Activated B cell treated with CpG ODN at 0.5 μM for 24 hours (primary cell): ENCODE measurements at regions not wholly inside any gene's neighbourhood (a gene's known extent, or its start where the extent isn't known, plus 50 kb on each side); places are given as distances from the start of the nearest gene placed in this dataset.

Experiments used
- ATAC-seq: fragments of 200-7000 bp; cut with Tn5 transposase; one replicate; pipeline ENCODE4 v1.10.0; 2021; ENCODE audit warnings: low read depth, mild to moderate bottlenecking, moderate library complexity
- CTCF ChIA-PET: fragments of 350-600 bp; sonication (Branson Sonifier 250); formaldehyde crosslinking; loops from one replicate; lab custom pipeline; 2021; ENCODE audit warnings: antibody characterized with exemption; lab: Charles Lee
- POLR2A ChIA-PET: fragments of 350-600 bp; sonication (Branson Sonifier 250); formaldehyde crosslinking; loops from one replicate; lab custom pipeline; 2021; ENCODE audit warnings: antibody characterized with exemption; lab: Charles Lee
- DNase-seq: peaks from one replicate; pipeline ENCODE4 v3.0.0; 2022
- H3K27ac Mint-ChIP-seq: one replicate; pipeline ENCODE4 v1.8.0; 2020; ENCODE audit warnings: mixed read lengths
- H3K27me3 Mint-ChIP-seq: one replicate; pipeline ENCODE4 v1.8.0; 2021; ENCODE audit warnings: mixed read lengths
- H3K36me3 Mint-ChIP-seq: one replicate; pipeline ENCODE4 v1.8.0; 2021; ENCODE audit warnings: low read depth, mixed read lengths
- H3K4me1 Mint-ChIP-seq: one replicate; pipeline ENCODE4 v1.8.0; 2021; ENCODE audit warnings: mixed read lengths
- H3K4me3 Mint-ChIP-seq: one replicate; pipeline ENCODE4 v1.8.0; 2020; ENCODE audit warnings: mild to moderate bottlenecking, mixed read lengths
- H3K9me3 Mint-ChIP-seq: one replicate; pipeline ENCODE4 v1.8.0; 2020; ENCODE audit warnings: mixed read lengths
- CTCF ChIP-seq: fragments of 200-600 bp; IDR thresholded peaks from one replicate; pipeline ENCODE4 v1.8.0; 2022; ENCODE audit warnings: antibody characterized with exemption, mild to moderate bottlenecking
- intact Hi-C: fragments of 100-400 bp; cut with micrococcal nuclease; formaldehyde crosslinking; loops from one replicate; pipeline ENCODE4 v1.15.1; 2024

GRCh38 chr6:14037402-14038277, 79.9 kb upstream of the CD83 start:
- ChIA-PET POLR2A (interaction anchor here (0.7 to 1.2 kb wide), 2 partner anchors 11 to 29 kb away, joined by 3 to 6 read pairs; no protein-coding TSS in a partner anchor), CTCF (interaction anchor here (1.0 to 2.7 kb wide), 4 partner anchors 10 to 107 kb away, joined by 3 to 11 read pairs (median 6); no protein-coding TSS in a partner anchor)
- ATAC-seq (no peak), DNase-seq (no peak)
- intact Hi-C loops: no loop called here
- Mint-ChIP-seq H3K36me3 (no peaks in the 10 kb centered on the region), H3K4me3 (no peak overlapping the region), H3K9me3 (no peaks in the 10 kb centered on the region), H3K27me3 (peaks cover 16% of the 10 kb centered on the region), H3K4me1 (peaks cover 15% of the 10 kb centered on the region), H3K27ac (no peak overlapping the region)
- no peak for TF ChIP-seq CTCF

GRCh38 chr6:14038467-14039437, 78.8 kb upstream of the CD83 start:
- CTCF ChIA-PET: interaction anchor here (1.0 to 2.7 kb wide), 3 partner anchors 9 to 29 kb away, joined by 3 to 11 read pairs (median 7); no protein-coding TSS in a partner anchor
- Mint-ChIP-seq H3K4me3 (no peak overlapping the region), H3K4me1 (peaks cover 15% of the 10 kb centered on the region), H3K27me3 (peaks cover 16% of the 10 kb centered on the region), H3K36me3 (no peaks in the 10 kb centered on the region), H3K9me3 (no peaks in the 10 kb centered on the region), H3K27ac (no peak overlapping the region)
- DNase-seq (no peak), ATAC-seq (no peak)
- POLR2A ChIA-PET: no interaction called here
- intact Hi-C loops: no loop called here
- no peak for TF ChIP-seq CTCF

- peaks cover 8% of the 10 kb centered on the region for H3K27me3 Mint-ChIP-seq
- CTCF ChIA-PET: interaction anchor here (1.6 kb wide), 1 partner anchor 27 kb away, joined by 3 read pairs; no protein-coding TSS in a partner anchor
- intact Hi-C loops: no loop called here
Measured at GRCh38 chr6:14040042-14040441, 77.5 kb upstream of the CD83 start.

GRCh38 chr6:14046476-14047068, 71.0 kb upstream of the CD83 start:
- CTCF ChIA-PET: interaction anchor here (0.6 to 2.8 kb wide), 21 partner anchors 9 to 831 kb away, joined by 3 to 42 read pairs (median 5); no protein-coding TSS in a partner anchor
- Mint-ChIP-seq H3K9me3 (no peaks in the 10 kb centered on the region), H3K4me3 (no peak overlapping the region), H3K4me1 (peaks cover 5% of the 10 kb centered on the region), H3K36me3 (no peaks in the 10 kb centered on the region), H3K27me3 (peaks cover 3% of the 10 kb centered on the region), H3K27ac (no peak overlapping the region)
- peak; percentile 20 for TF ChIP-seq CTCF
- DNase-seq (no peak), ATAC-seq (peak; percentile 89)
- POLR2A ChIA-PET: interaction anchor here (1.0 to 2.4 kb wide), 9 partner anchors 47 to 97 kb away, joined by 3 to 12 read pairs (median 4); partner anchors contain the start of gene CD83
- intact Hi-C loops: loop anchor here (1.0 to 2.0 kb wide), 6 partner anchors 20 to 251 kb away; no protein-coding TSS in a partner anchor

More at GRCh38 chr6:14040042-14040441, 77.5 kb upstream of the CD83 start:
- DNase-seq (no peak), ATAC-seq (no peak)
- H3K4me3 Mint-ChIP-seq: no peak overlapping the region
- H3K4me1 Mint-ChIP-seq: peaks cover 15% of the 10 kb centered on the region
- POLR2A ChIA-PET: no interaction called here
- no peaks in the 10 kb centered on the region for H3K36me3 Mint-ChIP-seq
- no peak for TF ChIP-seq CTCF
- no peaks in the 10 kb centered on the region for H3K9me3 Mint-ChIP-seq
- no peak overlapping the region for H3K27ac Mint-ChIP-seq
